ENCODE measurements at regions not wholly inside any gene's neighbourhood (a gene's known extent, or its start where the extent isn't known, plus 50 kb on each side); places are given as distances from the start of the nearest gene placed in this dataset.
"Not testable (repeated sequence)": the region's sequence is repeated elsewhere in the genome, so short reads cannot be mapped to it uniquely, and the experiment has no call there.

DNA sequence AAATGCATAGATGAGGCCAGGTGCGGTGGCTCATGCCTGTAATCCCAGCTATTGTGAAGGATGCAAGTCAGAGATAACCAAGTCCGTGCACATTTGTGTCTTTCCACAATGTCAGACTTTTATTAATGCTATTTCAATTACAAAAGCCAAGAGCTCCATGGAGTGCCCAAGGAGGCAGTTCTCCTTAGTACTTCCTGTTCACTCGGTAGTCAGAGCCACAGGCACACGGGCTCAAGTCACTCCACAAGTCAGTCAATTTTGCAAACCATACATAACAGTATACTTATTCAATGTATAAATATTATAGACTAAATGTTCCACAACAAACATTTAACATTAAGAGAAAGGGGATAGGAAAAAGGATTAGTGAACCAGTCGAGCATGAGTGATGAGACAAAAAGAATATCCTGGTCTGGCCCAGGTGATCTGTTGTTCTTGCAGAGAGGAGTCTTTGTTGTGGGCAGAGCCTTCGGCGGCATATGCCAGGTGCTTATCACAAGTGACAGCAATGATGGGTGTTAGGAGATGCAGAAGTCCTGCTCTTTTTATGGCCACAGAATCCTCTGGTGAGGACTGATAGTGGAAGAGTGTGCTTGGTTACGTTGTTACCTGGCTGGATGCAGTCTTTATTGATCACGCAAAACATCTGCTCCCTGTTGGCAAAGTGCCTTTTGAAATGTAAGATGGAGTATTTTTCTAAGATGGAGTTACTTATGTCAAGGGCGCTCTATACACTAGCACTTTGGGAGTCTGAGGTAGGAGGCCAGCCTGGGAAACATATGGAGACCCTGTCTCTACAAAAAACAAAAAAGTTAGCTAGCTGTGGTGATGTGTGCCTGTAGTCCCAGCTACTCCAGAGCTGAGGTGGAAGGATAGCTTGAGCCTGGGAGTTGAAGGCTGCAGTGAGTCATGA is 167.0 kb upstream of the FBXL17 start:
- TF ChIP-seq ZFX (IDR thresholded peaks at IDR 0.05; ENCODE audit: borderline replicate concordance) (no peak), CTCF (IDR thresholded peaks at IDR 0.05) (no peak)

DNA sequence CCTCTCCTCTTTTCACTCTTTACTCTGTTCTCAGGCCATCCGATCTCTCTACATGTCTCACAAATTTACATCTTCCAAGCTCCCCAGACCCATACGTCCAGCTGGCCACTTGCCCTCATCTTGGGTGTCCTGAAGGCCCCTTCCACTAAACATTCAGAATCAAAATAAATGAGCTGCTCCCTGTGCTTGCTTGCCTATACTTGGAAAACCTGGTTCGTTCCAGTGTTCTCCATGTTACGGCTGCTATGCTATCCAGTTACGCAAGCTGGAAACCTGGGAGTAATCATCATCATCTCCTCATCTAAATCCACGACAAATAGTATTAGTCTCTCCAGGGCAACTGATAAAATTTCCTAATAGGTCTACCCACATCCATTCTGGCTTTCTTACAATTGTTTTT is 165.0 kb upstream of the FBXL17 start:
- TF ChIP-seq ZFX (IDR thresholded peaks at IDR 0.05; ENCODE audit: borderline replicate concordance) (no peak), CTCF (IDR thresholded peaks at IDR 0.05) (no peak)
- H3K27ac ChIP-seq, result no peak overlapping the region

More for the DNA sequence above, 167.0 kb upstream of the FBXL17 start:
- H3K27ac ChIP-seq, result no peak overlapping the region

- no peak overlapping the region for H3K27ac ChIP-seq
- TF ChIP-seq CTCF (IDR thresholded peaks at IDR 0.05) (no peak), ZFX (IDR thresholded peaks at IDR 0.05; ENCODE audit: borderline replicate concordance) (no peak)
Measured at GRCh38 chr5:108545301-108545700, 163.4 kb upstream of the FBXL17 start.

DNA sequence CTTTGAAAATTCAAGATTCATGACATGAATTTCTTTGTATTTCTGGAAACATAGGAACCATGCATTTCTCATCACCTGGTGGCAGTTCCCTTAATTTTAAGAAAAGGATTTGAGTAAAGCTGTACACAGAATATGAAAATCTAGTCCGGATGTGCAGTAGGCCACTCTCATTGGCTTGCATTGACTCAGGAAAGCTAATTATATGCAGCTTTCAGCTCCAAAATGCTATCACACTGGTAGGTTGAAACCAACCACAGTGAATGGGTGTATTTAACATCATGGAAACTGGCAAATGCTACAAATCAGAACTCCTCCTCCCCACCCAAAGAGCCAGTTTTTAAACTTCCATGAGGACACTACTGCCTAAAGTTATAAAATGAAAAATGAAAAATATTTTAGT is 161.6 kb upstream of the FBXL17 start:
- no peak overlapping the region for H3K27ac ChIP-seq
- TF ChIP-seq CTCF (IDR thresholded peaks at IDR 0.05), result no peak
- TF ChIP-seq ZFX (IDR thresholded peaks at IDR 0.05; ENCODE audit: borderline replicate concordance), result no peak

GRCh38 chr5:108541836-108542235 is 159.9 kb upstream of the FBXL17 start:
- TF ChIP-seq ZFX (IDR thresholded peaks at IDR 0.05; ENCODE audit: borderline replicate concordance) (no peak), CTCF (IDR thresholded peaks at IDR 0.05) (no peak)
- no peak overlapping the region for H3K27ac ChIP-seq

DNA sequence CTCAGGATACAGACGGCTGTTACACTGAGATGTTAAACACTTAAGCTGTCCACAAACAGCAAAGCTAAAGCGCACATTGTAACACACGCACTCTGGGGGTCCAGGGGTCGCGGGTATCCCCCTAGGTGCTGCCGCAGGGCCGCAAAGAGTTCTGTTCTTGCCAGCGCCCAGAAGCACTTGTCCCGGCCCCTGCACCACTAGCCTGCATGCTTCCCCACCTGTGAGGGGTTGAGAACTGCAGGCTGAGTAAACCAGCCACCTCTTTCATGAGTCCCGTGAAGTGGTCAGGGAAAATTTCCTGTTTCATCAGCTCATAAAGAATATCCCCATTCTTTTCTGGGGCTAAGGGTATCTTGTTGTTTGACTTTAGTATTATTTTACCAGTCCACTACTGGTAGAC is 154.4 kb upstream of the FBXL17 start:
- TF ChIP-seq ZFX (IDR thresholded peaks at IDR 0.05; ENCODE audit: borderline replicate concordance) (no peak), CTCF (IDR thresholded peaks at IDR 0.05) (no peak)
- H3K27ac ChIP-seq, result no peak overlapping the region

GRCh38 chr5:108532129-108532445 is 150.2 kb upstream of the FBXL17 start:
- H3K27ac ChIP-seq, result not testable (repeated sequence)

Measured in 22Rv1 (cell line).